AG10803 (cell line): ENCODE measurements at regions not wholly inside any gene's neighbourhood (a gene's known extent, or its start where the extent isn't known, plus 50 kb on each side); places are given as distances from the start of the nearest gene placed in this dataset.
"Not testable (repeated sequence)": the region's sequence is repeated elsewhere in the genome, so short reads cannot be mapped to it uniquely, and the experiment has no call there.

Source experiments
- DNase-seq: peaks from one replicate; pipeline ENCODE4 v3.0.0; 2010; ENCODE audit warnings: low read depth
- H3K4me3 ChIP-seq: 2 replicates; pipeline ENCODE4 v1.5.1; 2011; ENCODE audit warnings: mild to moderate bottlenecking, low read length, control low read depth
- TF ChIP-seq, protein P1 (sequence below): conservative IDR thresholded peaks from 2 replicates; pipeline ENCODE4 v1.5.1; 2011; ENCODE audit warnings: mild to moderate bottlenecking, low read length, control low read depth, inconsistent platforms

DNA sequence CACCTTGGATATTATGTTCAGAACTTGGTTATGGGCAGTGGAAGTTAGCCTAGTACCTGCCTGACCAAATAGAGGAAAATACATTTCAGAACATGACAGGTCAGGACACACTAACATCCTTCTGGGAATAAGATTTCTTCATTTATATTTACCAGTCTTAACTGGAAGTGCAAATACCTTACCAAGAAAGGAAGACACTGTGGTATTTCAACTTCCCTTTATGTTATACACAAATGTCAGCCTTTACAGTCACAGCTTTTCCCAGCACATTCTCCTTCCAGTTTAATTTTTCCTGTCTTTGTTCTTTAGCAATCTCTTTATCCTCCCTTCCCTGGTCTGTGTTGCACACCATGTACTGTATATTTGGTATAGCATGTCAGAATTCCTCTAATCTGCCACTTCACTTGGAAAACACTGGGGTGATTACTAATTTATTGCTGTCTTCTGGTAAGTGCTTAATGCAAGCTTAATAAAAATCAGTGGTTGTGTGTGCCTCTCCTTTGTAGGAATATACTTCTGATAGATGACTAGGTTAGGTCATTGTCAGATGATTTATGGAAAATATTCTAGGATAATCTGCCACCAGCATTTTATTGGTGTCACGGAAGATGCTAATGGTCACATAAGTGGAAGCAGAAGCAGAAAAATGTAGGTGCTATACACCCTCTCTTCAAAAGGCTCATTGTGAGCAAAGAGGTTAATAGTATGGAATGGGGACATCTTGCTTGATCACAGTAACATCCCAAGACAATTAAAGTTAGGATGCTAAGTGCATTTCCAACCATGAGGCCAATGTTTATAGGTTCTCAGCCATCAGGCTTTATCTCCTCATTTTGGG, 124.3 kb upstream of the STARD13 start:
- DNase-seq, result no peak
- TF ChIP-seq, protein P1, sequence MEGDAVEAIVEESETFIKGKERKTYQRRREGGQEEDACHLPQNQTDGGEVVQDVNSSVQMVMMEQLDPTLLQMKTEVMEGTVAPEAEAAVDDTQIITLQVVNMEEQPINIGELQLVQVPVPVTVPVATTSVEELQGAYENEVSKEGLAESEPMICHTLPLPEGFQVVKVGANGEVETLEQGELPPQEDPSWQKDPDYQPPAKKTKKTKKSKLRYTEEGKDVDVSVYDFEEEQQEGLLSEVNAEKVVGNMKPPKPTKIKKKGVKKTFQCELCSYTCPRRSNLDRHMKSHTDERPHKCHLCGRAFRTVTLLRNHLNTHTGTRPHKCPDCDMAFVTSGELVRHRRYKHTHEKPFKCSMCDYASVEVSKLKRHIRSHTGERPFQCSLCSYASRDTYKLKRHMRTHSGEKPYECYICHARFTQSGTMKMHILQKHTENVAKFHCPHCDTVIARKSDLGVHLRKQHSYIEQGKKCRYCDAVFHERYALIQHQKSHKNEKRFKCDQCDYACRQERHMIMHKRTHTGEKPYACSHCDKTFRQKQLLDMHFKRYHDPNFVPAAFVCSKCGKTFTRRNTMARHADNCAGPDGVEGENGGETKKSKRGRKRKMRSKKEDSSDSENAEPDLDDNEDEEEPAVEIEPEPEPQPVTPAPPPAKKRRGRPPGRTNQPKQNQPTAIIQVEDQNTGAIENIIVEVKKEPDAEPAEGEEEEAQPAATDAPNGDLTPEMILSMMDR, result no peak
- no peak overlapping the region for H3K4me3 ChIP-seq

- no peak overlapping the region for H3K4me3 ChIP-seq
- TF ChIP-seq, protein P1, result no peak
- no peak for DNase-seq
Measured at GRCh38 chr13:33410619-33411018, 125.1 kb upstream of the STARD13 start.

DNA sequence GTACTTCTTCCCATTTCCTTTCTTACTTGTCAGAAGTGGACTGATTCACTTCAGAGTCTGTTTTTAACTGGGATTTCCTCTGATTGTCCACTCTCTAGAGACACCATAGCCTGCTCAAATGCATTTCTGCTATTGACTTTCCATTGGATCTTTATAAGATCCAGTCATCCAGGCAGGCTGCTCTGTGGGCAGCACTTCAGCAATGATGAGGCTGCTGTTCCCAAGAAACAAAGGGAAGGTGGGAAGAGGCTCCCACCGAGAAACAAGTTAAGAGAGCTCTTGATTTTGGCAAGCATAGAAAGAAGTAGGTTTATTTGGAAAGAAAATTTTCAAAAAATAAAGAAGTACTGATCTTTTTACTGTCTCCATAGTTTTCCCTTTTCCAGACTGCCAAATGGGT, 125.8 kb upstream of the STARD13 start:
- no peak overlapping the region for H3K4me3 ChIP-seq
- no peak for DNase-seq
- TF ChIP-seq, protein P1, result no peak

- no peak for DNase-seq
- H3K4me3 ChIP-seq, result no peak overlapping the region
- TF ChIP-seq, protein P1, result no peak
Measured at GRCh38 chr13:33415822-33416221, 130.3 kb upstream of the STARD13 start.

DNA sequence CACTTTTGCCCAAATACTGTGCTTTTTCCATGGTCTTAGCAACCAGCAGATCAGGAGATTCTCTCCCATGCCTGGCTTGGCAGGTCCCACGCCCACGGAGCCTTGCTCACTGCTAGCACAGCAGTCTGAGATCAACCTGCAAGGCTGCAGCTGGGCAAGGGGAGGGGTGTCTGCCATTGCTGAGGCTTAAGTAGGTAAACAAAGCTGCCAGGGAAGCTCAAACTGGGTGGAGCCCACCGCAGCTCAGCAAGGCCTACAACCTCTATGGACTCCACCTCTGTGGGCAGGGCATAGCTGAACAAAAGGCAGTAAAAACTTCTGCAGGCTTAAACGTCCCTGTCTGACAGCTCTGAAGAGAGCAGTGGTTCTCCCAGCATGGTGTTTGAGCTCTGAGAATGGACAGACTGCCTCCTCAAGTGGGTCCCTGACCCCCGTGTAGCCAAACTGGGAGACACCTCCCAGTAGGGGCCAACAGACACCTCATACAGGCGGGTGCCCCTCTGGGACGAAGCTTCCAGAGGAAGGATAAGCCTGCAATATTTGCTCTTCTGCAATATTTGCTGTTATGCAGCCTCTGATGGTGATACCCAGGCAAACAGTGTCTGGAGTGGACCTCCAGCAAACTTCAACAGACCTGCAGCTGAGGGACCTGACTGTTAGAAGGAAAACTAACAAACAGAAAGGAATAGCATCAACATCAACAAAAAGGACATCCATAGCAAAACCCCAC, 132.8 kb upstream of the STARD13 start:
- H3K4me3 ChIP-seq, DNase-seq: not testable (repeated sequence)

DNA sequence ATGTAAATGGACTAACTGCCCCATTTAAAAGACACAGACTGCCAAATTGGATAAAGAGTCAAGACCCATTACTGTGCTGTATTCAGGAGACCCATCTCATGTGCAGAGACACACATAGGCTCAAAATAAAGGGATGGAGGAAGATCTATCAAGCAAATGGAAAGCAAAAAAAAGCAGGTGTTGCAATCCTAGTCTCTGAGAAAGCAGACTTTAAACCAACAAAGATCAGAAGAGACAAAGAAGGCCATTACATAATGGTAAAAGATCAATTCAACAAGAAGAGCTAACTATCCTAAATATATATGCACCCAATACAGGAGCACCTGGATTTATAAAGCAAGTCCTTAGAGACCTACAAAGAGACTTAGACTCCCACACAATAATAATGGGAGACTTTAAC, 134.6 kb upstream of the STARD13 start:
- DNase-seq, H3K4me3 ChIP-seq: not testable (repeated sequence)

- no peak for DNase-seq
- TF ChIP-seq, protein P1, result no peak
- H3K4me3 ChIP-seq, result no peak overlapping the region
Measured at GRCh38 chr13:33426131-33426530, 140.6 kb upstream of the STARD13 start.

- DNase-seq, result no peak
- no peak overlapping the region for H3K4me3 ChIP-seq
- TF ChIP-seq, protein P1, result no peak
Measured at GRCh38 chr13:33433316-33433715, 147.8 kb upstream of the STARD13 start.
